ENCODE measurements at regions not wholly inside any gene's neighbourhood (a gene's known extent, or its start where the extent isn't known, plus 50 kb on each side); places are given as distances from the start of the nearest gene placed in this dataset.
A peak's percentile ranks its signal among the peaks of the same experiment; 100 is the strongest.

GRCh38 chr2:51807229-51807628 lies 775.3 kb upstream of the NRXN1 start:
- FAIRE-seq = no peak
- Histone ChIP-seq H3K4me3 (no peak overlapping the region), H3K4me2 (no peak overlapping the region), H3K27ac (no peak overlapping the region), H3K9me3 (no peaks in the 10 kb centered on the region), H3K4me1 (no peaks in the 10 kb centered on the region)
- 31% methylated on average over 4 of the region's 4 CpGs for WGBS (ENCODE audit: missing lambda C conversion rate)
- TF ChIP-seq, protein P1, sequence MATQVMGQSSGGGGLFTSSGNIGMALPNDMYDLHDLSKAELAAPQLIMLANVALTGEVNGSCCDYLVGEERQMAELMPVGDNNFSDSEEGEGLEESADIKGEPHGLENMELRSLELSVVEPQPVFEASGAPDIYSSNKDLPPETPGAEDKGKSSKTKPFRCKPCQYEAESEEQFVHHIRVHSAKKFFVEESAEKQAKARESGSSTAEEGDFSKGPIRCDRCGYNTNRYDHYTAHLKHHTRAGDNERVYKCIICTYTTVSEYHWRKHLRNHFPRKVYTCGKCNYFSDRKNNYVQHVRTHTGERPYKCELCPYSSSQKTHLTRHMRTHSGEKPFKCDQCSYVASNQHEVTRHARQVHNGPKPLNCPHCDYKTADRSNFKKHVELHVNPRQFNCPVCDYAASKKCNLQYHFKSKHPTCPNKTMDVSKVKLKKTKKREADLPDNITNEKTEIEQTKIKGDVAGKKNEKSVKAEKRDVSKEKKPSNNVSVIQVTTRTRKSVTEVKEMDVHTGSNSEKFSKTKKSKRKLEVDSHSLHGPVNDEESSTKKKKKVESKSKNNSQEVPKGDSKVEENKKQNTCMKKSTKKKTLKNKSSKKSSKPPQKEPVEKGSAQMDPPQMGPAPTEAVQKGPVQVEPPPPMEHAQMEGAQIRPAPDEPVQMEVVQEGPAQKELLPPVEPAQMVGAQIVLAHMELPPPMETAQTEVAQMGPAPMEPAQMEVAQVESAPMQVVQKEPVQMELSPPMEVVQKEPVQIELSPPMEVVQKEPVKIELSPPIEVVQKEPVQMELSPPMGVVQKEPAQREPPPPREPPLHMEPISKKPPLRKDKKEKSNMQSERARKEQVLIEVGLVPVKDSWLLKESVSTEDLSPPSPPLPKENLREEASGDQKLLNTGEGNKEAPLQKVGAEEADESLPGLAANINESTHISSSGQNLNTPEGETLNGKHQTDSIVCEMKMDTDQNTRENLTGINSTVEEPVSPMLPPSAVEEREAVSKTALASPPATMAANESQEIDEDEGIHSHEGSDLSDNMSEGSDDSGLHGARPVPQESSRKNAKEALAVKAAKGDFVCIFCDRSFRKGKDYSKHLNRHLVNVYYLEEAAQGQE (IDR thresholded peaks at IDR 0.05) = no peak
- no peak for TF ChIP-seq ELK1 (IDR thresholded peaks at IDR 0.05; ENCODE audit: low read depth, low read length)
- TF ChIP-seq BHLHE40 (IDR thresholded peaks at IDR 0.05; ENCODE audit: low read depth, low read length) = no peak
- TF ChIP-seq ESRRA (IDR thresholded peaks at IDR 0.05; ENCODE audit: borderline replicate concordance, low read length) = no peak
- TF ChIP-seq, protein P2, sequence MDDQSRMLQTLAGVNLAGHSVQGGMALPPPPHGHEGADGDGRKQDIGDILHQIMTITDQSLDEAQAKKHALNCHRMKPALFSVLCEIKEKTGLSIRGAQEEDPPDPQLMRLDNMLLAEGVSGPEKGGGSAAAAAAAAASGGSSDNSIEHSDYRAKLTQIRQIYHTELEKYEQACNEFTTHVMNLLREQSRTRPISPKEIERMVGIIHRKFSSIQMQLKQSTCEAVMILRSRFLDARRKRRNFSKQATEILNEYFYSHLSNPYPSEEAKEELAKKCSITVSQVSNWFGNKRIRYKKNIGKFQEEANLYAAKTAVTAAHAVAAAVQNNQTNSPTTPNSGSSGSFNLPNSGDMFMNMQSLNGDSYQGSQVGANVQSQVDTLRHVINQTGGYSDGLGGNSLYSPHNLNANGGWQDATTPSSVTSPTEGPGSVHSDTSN (IDR thresholded peaks at IDR 0.05) = no peak
- TF ChIP-seq HOXB5 (CRISPR knock-in tag; IDR thresholded peaks at IDR 0.05) = no peak
- TF ChIP-seq POLR2AphosphoS2 (conservative IDR thresholded peaks at IDR 0.05; ENCODE audit: low read length) = no peak
- ATAC-seq = no peak
- ChIA-PET CTCF (interaction anchor here (1.0 kb wide), 1 partner anchor 13 kb away, joined by 4 read pairs; no protein-coding TSS in a partner anchor), POLR2A (no interaction called here)
- no peak for DNase-seq (ENCODE audit: low read depth in 1 of 2, low spot score in 1 of 2)

DNA sequence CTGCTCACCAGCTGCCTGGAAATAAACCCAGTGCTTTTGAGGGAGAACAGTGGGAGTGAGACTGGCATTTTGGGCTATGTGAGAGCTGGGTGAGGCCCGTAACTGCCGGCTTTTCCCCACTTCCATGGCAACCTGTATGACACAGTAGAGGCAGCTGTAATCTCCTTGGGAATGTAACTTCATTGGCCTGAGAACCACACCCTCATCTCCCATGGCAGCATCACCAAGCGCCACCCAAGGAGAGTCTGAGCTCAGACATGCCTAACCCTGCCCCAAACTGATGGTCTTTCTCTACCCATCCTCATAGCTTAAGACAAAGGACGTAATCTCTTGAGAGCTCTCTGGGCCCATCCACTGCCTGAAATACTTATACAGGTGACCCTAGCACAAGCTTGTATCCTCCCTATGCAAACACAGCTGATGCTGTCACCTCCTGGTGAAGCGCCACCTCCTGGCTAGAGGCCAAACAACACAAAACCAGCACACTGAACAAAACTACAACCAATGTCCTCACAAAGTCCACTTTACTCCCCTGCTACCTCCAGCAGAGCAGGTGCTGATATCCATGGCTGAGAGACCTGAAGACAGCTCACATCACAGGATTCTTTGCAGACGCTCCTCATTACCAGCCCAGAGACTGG lies 763.4 kb upstream of the NRXN1 start:
- FAIRE-seq = no peak
- no peak overlapping the region for H3K4me3 ChIP-seq
- H3K27ac ChIP-seq = no peak overlapping the region
- TF ChIP-seq ZC3H11A (IDR thresholded peaks at IDR 0.05) = no peak
- no peak for TF ChIP-seq BHLHE40 (IDR thresholded peaks at IDR 0.05; ENCODE audit: low read depth, low read length)
- no peak for TF ChIP-seq TFCP2L1 (CRISPR knock-in tag; IDR thresholded peaks at IDR 0.05)
- TF ChIP-seq ZSCAN20 (CRISPR knock-in tag; IDR thresholded peaks at IDR 0.05) = no peak
- 0 out of 5 replicates have a peak, but pooled peaks of 1 of the 2 experiments have one; percentile 11 for TF ChIP-seq RAD21 (conservative IDR thresholded peaks at IDR 0.05 in 1 of 2, IDR thresholded peaks at IDR 0.05 in 1 of 2)
- TF ChIP-seq MYC (IDR thresholded peaks at IDR 0.05; ENCODE audit: borderline replicate concordance, low read length) = no peak
- no peak for TF ChIP-seq CBX2 (IDR thresholded peaks at IDR 0.05; ENCODE audit: borderline replicate concordance, low read depth)
- no peaks in the 10 kb centered on the region for H3K4me1 ChIP-seq
- ChIA-PET CTCF (interaction anchor here (0.8 to 1.7 kb wide), 4 partner anchors 8 to 14 kb away, joined by 3 to 4 read pairs (median 4); no protein-coding TSS in a partner anchor), POLR2A (no interaction called here)
- ATAC-seq = no peak
- WGBS (ENCODE audit: missing lambda C conversion rate) = 60% methylated on average over 6 of the region's 6 CpGs
- peaks cover 32% of the 10 kb centered on the region for H3K9me3 ChIP-seq
- peak in 1 of 2 experiments; percentile 19 for DNase-seq (ENCODE audit: low read depth in 1 of 2, low spot score in 1 of 2)
- H3K4me2 ChIP-seq = no peak overlapping the region

DNA sequence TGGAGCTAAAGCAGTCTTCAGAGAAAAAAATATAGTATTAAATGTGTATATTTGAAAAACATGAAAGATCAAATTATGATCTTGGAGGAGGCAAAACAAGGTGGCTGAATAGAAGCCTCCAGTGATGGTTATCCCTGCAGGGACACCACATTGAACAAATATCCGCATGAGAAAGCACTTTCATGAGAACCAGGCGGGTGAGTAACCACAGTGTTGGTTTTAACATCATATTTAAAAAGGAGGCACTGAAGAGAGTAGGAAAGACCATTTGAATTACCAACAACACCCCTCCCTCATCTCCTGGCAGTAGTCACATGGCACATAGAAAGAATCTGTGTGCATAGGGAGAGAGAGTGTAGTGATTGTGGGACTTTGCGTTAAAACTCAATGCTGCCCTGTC lies 759.6 kb upstream of the NRXN1 start:
- CTCF ChIA-PET = no interaction called here
- Histone ChIP-seq H3K4me1 (no peaks in the 10 kb centered on the region), H3K4me3 (no peak overlapping the region), H3K4me2 (no peak overlapping the region), H3K27ac (no peak overlapping the region), H3K9me3 (peaks cover 24% of the 10 kb centered on the region)
- ATAC-seq (no peak), FAIRE-seq (no peak), DNase-seq (ENCODE audit: low read depth in 1 of 2, low spot score in 1 of 2) (no peak)
- WGBS (ENCODE audit: missing lambda C conversion rate) = 77% methylated on average over 3 of the region's 3 CpGs
- POLR2A ChIA-PET = no interaction called here
- TF ChIP-seq POLR2A (IDR thresholded peaks at IDR 0.05; ENCODE audit: low read length) (no peak), POLR2AphosphoS2 (conservative IDR thresholded peaks at IDR 0.05; ENCODE audit: low read length) (no peak), NFE2L2 (conservative IDR thresholded peaks at IDR 0.05; ENCODE audit: low read length) (no peak), HDAC2 (IDR thresholded peaks at IDR 0.05) (no peak), RFX5 (IDR thresholded peaks at IDR 0.05) (no peak), MAX (IDR thresholded peaks at IDR 0.05) (no peak), ZC3H11A (IDR thresholded peaks at IDR 0.05) (no peak), MAZ (IDR thresholded peaks at IDR 0.05; ENCODE audit: borderline replicate concordance, low read depth, low read length) (no peak), ZNF302 (CRISPR knock-in tag; IDR thresholded peaks at IDR 0.05) (no peak), JUN (IDR thresholded peaks at IDR 0.05) (no peak), CBX2 (IDR thresholded peaks at IDR 0.05; ENCODE audit: borderline replicate concordance, low read depth) (no peak), TP53 (CRISPR knock-in tag; IDR thresholded peaks at IDR 0.05) (no peak), HOXA7 (CRISPR knock-in tag; IDR thresholded peaks at IDR 0.05) (no peak), HOXB13 (CRISPR knock-in tag; IDR thresholded peaks at IDR 0.05; ENCODE audit: low read depth) (no peak), EHF (CRISPR knock-in tag; IDR thresholded peaks at IDR 0.05) (no peak), MYC (IDR thresholded peaks at IDR 0.05; ENCODE audit: borderline replicate concordance, low read length) (no peak)
- TF ChIP-seq, protein P3, sequence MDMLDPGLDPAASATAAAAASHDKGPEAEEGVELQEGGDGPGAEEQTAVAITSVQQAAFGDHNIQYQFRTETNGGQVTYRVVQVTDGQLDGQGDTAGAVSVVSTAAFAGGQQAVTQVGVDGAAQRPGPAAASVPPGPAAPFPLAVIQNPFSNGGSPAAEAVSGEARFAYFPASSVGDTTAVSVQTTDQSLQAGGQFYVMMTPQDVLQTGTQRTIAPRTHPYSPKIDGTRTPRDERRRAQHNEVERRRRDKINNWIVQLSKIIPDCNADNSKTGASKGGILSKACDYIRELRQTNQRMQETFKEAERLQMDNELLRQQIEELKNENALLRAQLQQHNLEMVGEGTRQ (IDR thresholded peaks at IDR 0.05) = no peak
- TF ChIP-seq, protein P4, sequence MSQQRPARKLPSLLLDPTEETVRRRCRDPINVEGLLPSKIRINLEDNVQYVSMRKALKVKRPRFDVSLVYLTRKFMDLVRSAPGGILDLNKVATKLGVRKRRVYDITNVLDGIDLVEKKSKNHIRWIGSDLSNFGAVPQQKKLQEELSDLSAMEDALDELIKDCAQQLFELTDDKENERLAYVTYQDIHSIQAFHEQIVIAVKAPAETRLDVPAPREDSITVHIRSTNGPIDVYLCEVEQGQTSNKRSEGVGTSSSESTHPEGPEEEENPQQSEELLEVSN (IDR thresholded peaks at IDR 0.05; ENCODE audit: borderline replicate concordance, low read depth) = no peak

All from A549 (cell line).